GM08714 (cell line): ENCODE measurements at regions not wholly inside any gene's neighbourhood (a gene's known extent, or its start where the extent isn't known, plus 50 kb on each side); places are given as distances from the start of the nearest gene placed in this dataset.
"Not testable (repeated sequence)": the region's sequence is repeated elsewhere in the genome, so short reads cannot be mapped to it uniquely, and the experiment has no call there.

Experiments used
- H3K4me3 ChIP-seq: fragments of 200-500 bp; sonication (Bioruptor generic); 2 replicates; pipeline ENCODE4 v1.5.1; 2014; ENCODE audit warnings: mild to moderate bottlenecking, low read length, inconsistent platforms
- ZNF274 ChIP-seq: IDR thresholded peaks from 2 replicates; pipeline ENCODE4 v1.6.1; 2012; ENCODE audit warnings: mild to moderate bottlenecking, low read depth, low read length

- H3K4me3 ChIP-seq = no peak overlapping the region
- TF ChIP-seq ZNF274 = no peak
Measured at GRCh38 chr2:16090650-16091575, 150.6 kb downstream of the MYCN start.

- not testable (repeated sequence) for H3K4me3 ChIP-seq
Measured at GRCh38 chr2:16089491-16089890, 149.1 kb downstream of the MYCN start.

- TF ChIP-seq ZNF274 = no peak
- no peak overlapping the region for H3K4me3 ChIP-seq
Measured at GRCh38 chr2:16088802-16089112, 148.4 kb downstream of the MYCN start.

- no peak for TF ChIP-seq ZNF274
- no peak overlapping the region for H3K4me3 ChIP-seq
Measured at GRCh38 chr2:16088035-16088801, 147.9 kb downstream of the MYCN start.

GRCh38 chr2:16086136-16086535 lies 145.8 kb downstream of the MYCN start:
- H3K4me3 ChIP-seq = not testable (repeated sequence)

- no peak overlapping the region for H3K4me3 ChIP-seq
- no peak for TF ChIP-seq ZNF274
Measured at GRCh38 chr2:16085073-16085472, 144.7 kb downstream of the MYCN start.

GRCh38 chr2:16084274-16084673 lies 143.9 kb downstream of the MYCN start:
- TF ChIP-seq ZNF274 = no peak
- H3K4me3 ChIP-seq = no peak overlapping the region

- no peak for TF ChIP-seq ZNF274
- no peak overlapping the region for H3K4me3 ChIP-seq
Measured at GRCh38 chr2:16082276-16082675, 141.9 kb downstream of the MYCN start.

GRCh38 chr2:16081316-16082200 lies 141.2 kb downstream of the MYCN start:
- TF ChIP-seq ZNF274 = no peak

GRCh38 chr2:16080516-16080915 lies 140.2 kb downstream of the MYCN start:
- no peak for TF ChIP-seq ZNF274
- no peak overlapping the region for H3K4me3 ChIP-seq

More at GRCh38 chr2:16081316-16082200, 141.2 kb downstream of the MYCN start:
- no peak overlapping the region for H3K4me3 ChIP-seq

- TF ChIP-seq ZNF274 = no peak
- no peak overlapping the region for H3K4me3 ChIP-seq
Measured at GRCh38 chr2:16080071-16080470, 139.7 kb downstream of the MYCN start.

- H3K4me3 ChIP-seq = no peak overlapping the region
- no peak for TF ChIP-seq ZNF274
Measured at GRCh38 chr2:16079637-16080036, 139.3 kb downstream of the MYCN start.

GRCh38 chr2:16077601-16078000 lies 137.3 kb downstream of the MYCN start:
- no peak for TF ChIP-seq ZNF274
- no peak overlapping the region for H3K4me3 ChIP-seq

GRCh38 chr2:16076911-16077310 lies 136.6 kb downstream of the MYCN start:
- no peak overlapping the region for H3K4me3 ChIP-seq
- TF ChIP-seq ZNF274 = no peak
